NCI-H2196 (cell line): ENCODE measurements at regions not wholly inside any gene's neighbourhood (a gene's known extent, or its start where the extent isn't known, plus 50 kb on each side); places are given as distances from the start of the nearest gene placed in this dataset.

Experiments
- DNase-seq: peaks from one replicate; lab custom pipeline; 2025; ENCODE audit not compliant: unreplicated experiment; lab: John Stamatoyannopoulos, UW

GRCh38 chr12:93944911-93945310 lies 203.5 kb upstream of the PLXNC1 start:
- no peak for DNase-seq

- no peak for DNase-seq
These were observed 201.7 kb upstream of the PLXNC1 start for GRCh38 chr12:93946542-93947150.

- DNase-seq: no peak
These were observed 200.9 kb upstream of the PLXNC1 start for GRCh38 chr12:93947486-93947885.

GRCh38 chr12:93950311-93950710 lies 198.1 kb upstream of the PLXNC1 start:
- DNase-seq: no peak

GRCh38 chr12:93954166-93955112 lies 193.9 kb upstream of the PLXNC1 start:
- DNase-seq: no peak

GRCh38 chr12:93956551-93956950 lies 191.8 kb upstream of the PLXNC1 start:
- no peak for DNase-seq

- no peak for DNase-seq
These were observed 191.2 kb upstream of the PLXNC1 start for GRCh38 chr12:93957168-93957567.

GRCh38 chr12:93957870-93958269 lies 190.5 kb upstream of the PLXNC1 start:
- no peak for DNase-seq

- DNase-seq: no peak
These were observed 188.7 kb upstream of the PLXNC1 start for GRCh38 chr12:93959657-93960056.

- no peak for DNase-seq
These were observed 187.9 kb upstream of the PLXNC1 start for GRCh38 chr12:93960521-93960920.

GRCh38 chr12:93962336-93962735 lies 186.0 kb upstream of the PLXNC1 start:
- no peak for DNase-seq

GRCh38 chr12:93964936-93965335 lies 183.4 kb upstream of the PLXNC1 start:
- no peak for DNase-seq

- no peak for DNase-seq
These were observed 181.8 kb upstream of the PLXNC1 start for GRCh38 chr12:93966516-93967133.

- DNase-seq: no peak
These were observed 180.9 kb upstream of the PLXNC1 start for GRCh38 chr12:93967454-93967853.

- DNase-seq: no peak
These were observed 179.7 kb upstream of the PLXNC1 start for GRCh38 chr12:93968536-93969285.

GRCh38 chr12:93970900-93971688 lies 177.3 kb upstream of the PLXNC1 start:
- no peak for DNase-seq

- no peak for DNase-seq
These were observed 175.8 kb upstream of the PLXNC1 start for GRCh38 chr12:93972411-93973208.

- no peak for DNase-seq
These were observed 174.1 kb upstream of the PLXNC1 start for GRCh38 chr12:93974252-93974651.

GRCh38 chr12:93976024-93976423 lies 172.4 kb upstream of the PLXNC1 start:
- no peak for DNase-seq

GRCh38 chr12:93977081-93977480 lies 171.3 kb upstream of the PLXNC1 start:
- DNase-seq: no peak
